CD4-positive, alpha-beta memory T cell (primary cell): ENCODE measurements at regions not wholly inside any gene's neighbourhood (a gene's known extent, or its start where the extent isn't known, plus 50 kb on each side); places are given as distances from the start of the nearest gene placed in this dataset.

Source experiments
- CTCF ChIA-PET: fragments of 350-600 bp; sonication (Branson Sonifier 250); formaldehyde crosslinking; loops from one replicate; lab custom pipeline; 2021; ENCODE audit warnings: inconsistent platforms; ENCODE audit not compliant: partially characterized antibody; lab: Charles Lee
- POLR2A ChIA-PET: fragments of 350-600 bp; sonication (Branson Sonifier 250); formaldehyde crosslinking; loops from one replicate; lab custom pipeline; 2021; ENCODE audit not compliant: partially characterized antibody; lab: Charles Lee
- DNase-seq, 5 donors: peaks; one replicate each; pipeline versions ENCODE4 v3.0.0 to v3.0.0-alpha.2; 2020 to 2022; ENCODE audit warnings: mixed read lengths in 1 of 5
- H3K27ac ChIP-seq: one replicate; pipeline ENCODE4 v1.7.0; 2013; ENCODE audit warnings: low read depth, low read length
- H3K27me3 ChIP-seq: 2 replicates; pipeline ENCODE4 v1.7.0; 2013; ENCODE audit warnings: mild to moderate bottlenecking, low read length, moderate library complexity; ENCODE audit not compliant: insufficient read depth
- H3K36me3 ChIP-seq: 2 replicates; pipeline ENCODE4 v1.7.0; 2013; ENCODE audit warnings: mild to moderate bottlenecking, low read length, moderate library complexity; ENCODE audit not compliant: insufficient read depth
- H3K4me1 ChIP-seq: 2 replicates; pipeline ENCODE4 v1.7.0; 2013; ENCODE audit warnings: mild to moderate bottlenecking, low read length, moderate library complexity; ENCODE audit not compliant: insufficient read depth
- H3K4me3 ChIP-seq, 2 donors: one replicate each; pipeline ENCODE4 v1.7.0; 2013; ENCODE audit warnings: low read length in 2 of 2, mild to moderate bottlenecking in 1 of 2
- H3K9me3 ChIP-seq, 2 donors: one replicate each; pipeline ENCODE4 v1.7.0; 2013; ENCODE audit warnings: low read length in 2 of 2, control low read depth in 1 of 2; ENCODE audit not compliant: control insufficient read depth in 1 of 2
- H3K27ac Mint-ChIP-seq, 7 donors: one replicate each; pipeline ENCODE4 v1.8.0; 2020 to 2021; ENCODE audit warnings: mixed read lengths in 7 of 7, mild to moderate bottlenecking in 6 of 7, inconsistent platforms in 3 of 7, moderate library complexity in 3 of 7
- H3K27me3 Mint-ChIP-seq, 2 donors: one replicate each; pipeline ENCODE4 v1.8.0; 2020 to 2021; ENCODE audit warnings: mixed read lengths in 2 of 2
- H3K36me3 Mint-ChIP-seq, 2 donors: one replicate each; pipeline ENCODE4 v1.8.0; 2020 to 2021; ENCODE audit warnings: mixed read lengths in 2 of 2, inconsistent platforms in 1 of 2, mild to moderate bottlenecking in 1 of 2
- H3K4me1 Mint-ChIP-seq, 4 donors: one replicate each; pipeline ENCODE4 v1.8.0; 2020 to 2021; ENCODE audit warnings: mixed read lengths in 4 of 4, mild to moderate bottlenecking in 1 of 4
- H3K4me3 Mint-ChIP-seq, 8 donors: one replicate each; pipeline ENCODE4 v1.8.0; 2020 to 2021; ENCODE audit warnings: mixed read lengths in 8 of 8, mild to moderate bottlenecking in 7 of 8, moderate library complexity in 6 of 8, inconsistent platforms in 3 of 8
- H3K9me3 Mint-ChIP-seq, 8 donors: one replicate each; pipeline ENCODE4 v1.8.0; 2020 to 2021; ENCODE audit warnings: mixed read lengths in 8 of 8, mild to moderate bottlenecking in 5 of 8, inconsistent platforms in 3 of 8, moderate library complexity in 1 of 8
- intact Hi-C: fragments of 100-400 bp; cut with micrococcal nuclease; formaldehyde crosslinking; loops from one replicate; pipeline ENCODE4 v1.15.1; 2023

DNA sequence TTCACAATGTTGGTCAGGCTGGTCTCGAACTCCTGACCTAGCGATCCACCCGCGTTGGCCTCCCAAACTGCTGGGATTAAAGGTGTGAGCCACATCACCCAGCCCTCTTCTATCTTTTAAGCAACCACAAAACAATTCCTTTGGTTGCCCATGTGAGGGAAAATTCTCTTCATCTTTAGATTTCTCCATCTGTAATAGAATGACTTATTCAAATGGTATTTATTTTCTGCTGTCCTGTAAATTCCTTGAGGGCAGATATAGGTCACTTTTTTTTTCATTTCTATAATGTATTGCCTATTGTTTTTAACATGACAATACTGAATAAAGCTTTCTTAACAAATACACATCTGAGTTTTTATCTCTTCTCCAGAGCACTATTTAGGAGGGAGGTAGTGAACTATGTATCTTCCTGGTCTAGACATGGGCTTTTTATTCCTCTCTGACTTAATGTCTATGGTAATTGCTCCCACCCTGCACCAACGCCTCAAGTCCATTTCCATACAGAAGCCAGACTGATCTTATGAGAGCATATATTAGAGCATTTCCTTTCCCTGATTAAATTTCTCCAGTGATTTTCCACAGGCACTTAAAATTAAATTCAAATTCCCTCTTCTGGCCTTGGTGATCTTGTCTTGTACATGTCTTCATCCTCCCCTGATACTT, 595.6 kb downstream of the CAAP1 start:
- H3K4me3 Mint-ChIP-seq = no peak overlapping the region
- H3K36me3 Mint-ChIP-seq = no peaks in the 10 kb centered on the region

DNA sequence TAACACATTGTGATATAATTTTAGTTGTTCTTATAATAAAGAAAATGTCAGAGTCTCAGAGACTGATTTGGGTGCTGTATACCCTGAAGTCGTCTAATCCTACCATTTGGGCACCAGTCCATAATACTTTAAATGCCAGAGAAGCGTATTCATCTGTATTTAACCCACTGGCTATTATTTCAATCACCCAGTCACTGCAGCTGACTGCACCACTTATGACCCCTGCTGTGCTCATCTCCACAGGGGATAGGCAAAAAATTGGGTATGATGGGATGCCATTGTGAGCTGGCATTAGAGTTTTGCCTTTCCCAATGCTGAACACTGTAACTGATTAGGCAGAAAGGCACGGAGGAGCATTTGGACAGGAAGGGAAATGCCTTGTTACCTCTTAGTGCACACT, 599.7 kb downstream of the CAAP1 start:
- no peak for DNase-seq
- H3K9me3 ChIP-seq = peaks cover 0 to 6% of the 10 kb centered on the region in 2 donors
- H3K27ac ChIP-seq = no peak overlapping the region
- intact Hi-C loops = no loop called here
- H3K4me1 Mint-ChIP-seq = no peaks in the 10 kb centered on the region
- no peaks in the 10 kb centered on the region for H3K27me3 ChIP-seq
- no peaks in the 10 kb centered on the region for H3K36me3 Mint-ChIP-seq
- ChIA-PET CTCF (no interaction called here), POLR2A (no interaction called here)
- no peaks in the 10 kb centered on the region for H3K36me3 ChIP-seq
- no peaks in the 10 kb centered on the region for H3K4me1 ChIP-seq
- peaks cover 0 to 29% (median 19%) of the 10 kb centered on the region in 8 donors for H3K9me3 Mint-ChIP-seq
- no peak overlapping the region for H3K27ac Mint-ChIP-seq
- H3K4me3 ChIP-seq = no peak overlapping the region
- H3K27me3 Mint-ChIP-seq = no peaks in the 10 kb centered on the region
- no peak overlapping the region for H3K4me3 Mint-ChIP-seq

More for the DNA sequence above, 595.6 kb downstream of the CAAP1 start:
- CTCF ChIA-PET = no interaction called here
- H3K4me1 Mint-ChIP-seq = no peaks in the 10 kb centered on the region
- no peak overlapping the region for H3K27ac Mint-ChIP-seq
- Histone ChIP-seq H3K27me3 (no peaks in the 10 kb centered on the region), H3K4me1 (no peaks in the 10 kb centered on the region), H3K36me3 (no peaks in the 10 kb centered on the region), H3K4me3 (no peak overlapping the region), H3K9me3 (no peaks in the 10 kb centered on the region), H3K27ac (no peak overlapping the region)
- no peak for DNase-seq
- intact Hi-C loops = no loop called here
- no peaks in the 10 kb centered on the region for H3K27me3 Mint-ChIP-seq
- POLR2A ChIA-PET = no interaction called here
- H3K9me3 Mint-ChIP-seq = peaks cover 0 to 12% (median 5%) of the 10 kb centered on the region in 8 donors

DNA sequence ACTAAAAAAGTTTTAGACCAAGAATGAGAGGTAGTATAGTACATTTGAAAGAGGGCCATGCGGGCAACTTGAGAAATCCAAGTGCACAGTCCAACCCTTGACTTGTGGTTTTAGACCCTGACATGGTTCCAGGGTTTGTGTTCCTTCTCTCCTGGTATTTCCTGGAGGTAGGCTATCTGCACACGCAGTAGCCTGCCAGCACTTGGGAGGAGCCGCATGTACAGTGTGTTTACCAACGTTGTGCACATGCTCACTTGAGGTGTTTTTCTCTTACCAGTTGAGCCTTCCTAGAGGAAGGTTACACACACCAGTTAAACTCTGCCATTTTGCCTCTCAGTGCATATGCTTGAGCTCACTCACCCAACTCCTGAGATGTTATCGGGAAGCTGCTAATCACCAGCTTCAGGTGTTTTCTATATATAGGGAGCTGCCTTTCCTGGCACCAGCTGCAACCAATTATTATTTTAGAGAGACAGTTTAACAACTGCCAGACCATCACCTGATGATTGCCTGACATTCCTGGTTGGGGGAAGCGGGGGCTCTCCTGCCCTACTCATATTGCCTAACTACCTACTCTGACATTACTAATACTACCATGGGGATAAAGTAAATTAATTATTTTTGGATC, 593.4 kb upstream of the TUSC1 start:
- H3K4me3 Mint-ChIP-seq = no peak overlapping the region
- H3K9me3 Mint-ChIP-seq = peaks cover 0 to 9% (median 2%) of the 10 kb centered on the region in 8 donors
- DNase-seq = no peak
- Histone ChIP-seq H3K27me3 (no peaks in the 10 kb centered on the region), H3K9me3 (no peaks in the 10 kb centered on the region), H3K27ac (no peak overlapping the region), H3K4me1 (no peaks in the 10 kb centered on the region), H3K36me3 (no peaks in the 10 kb centered on the region), H3K4me3 (no peak overlapping the region)
- H3K36me3 Mint-ChIP-seq = no peaks in the 10 kb centered on the region
- H3K4me1 Mint-ChIP-seq = no peaks in the 10 kb centered on the region
- ChIA-PET POLR2A (no interaction called here), CTCF (no interaction called here)
- H3K27me3 Mint-ChIP-seq = no peaks in the 10 kb centered on the region
- intact Hi-C loops = no loop called here
- no peak overlapping the region for H3K27ac Mint-ChIP-seq

DNA sequence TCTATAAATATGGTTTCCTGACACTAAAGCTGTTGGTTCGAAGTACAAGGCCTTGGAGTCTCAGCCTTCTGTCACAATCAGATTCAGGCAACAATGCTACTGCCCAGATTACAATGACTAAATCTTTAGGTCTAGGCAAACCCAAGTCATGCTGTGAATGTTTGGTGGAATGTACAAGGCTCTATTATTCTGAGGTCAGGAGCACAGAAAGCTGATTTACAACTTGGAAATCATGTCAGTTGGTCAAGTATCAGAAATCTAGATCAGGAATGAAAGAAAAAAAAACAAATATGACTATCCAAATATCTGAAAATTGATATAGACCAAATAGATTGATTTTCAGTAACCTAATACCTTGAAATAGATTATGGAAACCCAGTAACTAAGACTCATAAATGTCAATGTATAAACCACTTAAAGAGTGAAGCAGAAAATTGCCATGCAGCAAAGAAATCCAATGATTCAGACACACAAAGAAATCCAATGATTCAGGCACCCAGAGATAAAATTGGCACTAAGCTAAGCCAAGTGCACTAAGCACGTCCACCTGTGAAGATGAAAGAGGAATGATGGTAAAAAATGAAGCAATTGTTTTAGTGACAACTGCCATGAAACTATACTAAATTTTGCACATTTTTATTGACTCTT, 588.0 kb upstream of the TUSC1 start:
- Mint-ChIP-seq H3K27me3 (no peaks in the 10 kb centered on the region), H3K27ac (no peak overlapping the region), H3K4me1 (no peaks in the 10 kb centered on the region), H3K36me3 (no peaks in the 10 kb centered on the region), H3K4me3 (no peak overlapping the region), H3K9me3 (peaks cover 0 to 8% (median 4%) of the 10 kb centered on the region in 8 donors)
- Histone ChIP-seq H3K36me3 (no peaks in the 10 kb centered on the region), H3K9me3 (no peaks in the 10 kb centered on the region), H3K27ac (no peak overlapping the region), H3K4me1 (no peaks in the 10 kb centered on the region), H3K4me3 (no peak overlapping the region), H3K27me3 (no peaks in the 10 kb centered on the region)
- DNase-seq = no peak
- intact Hi-C loops = no loop called here
- POLR2A ChIA-PET = no interaction called here
- CTCF ChIA-PET = no interaction called here

GRCh38 chr9:26264709-26265601, 586.7 kb upstream of the TUSC1 start:
- no peaks in the 10 kb centered on the region for H3K4me1 Mint-ChIP-seq
- H3K4me3 ChIP-seq = no peak overlapping the region
- no peak overlapping the region for H3K27ac Mint-ChIP-seq
- no peak for DNase-seq
- H3K9me3 Mint-ChIP-seq = peaks cover 0 to 8% (median 4%) of the 10 kb centered on the region in 8 donors
- intact Hi-C loops = no loop called here
- no peaks in the 10 kb centered on the region for H3K27me3 Mint-ChIP-seq
- no peaks in the 10 kb centered on the region for H3K4me1 ChIP-seq
- H3K36me3 ChIP-seq = no peaks in the 10 kb centered on the region
- POLR2A ChIA-PET = no interaction called here
- H3K4me3 Mint-ChIP-seq = no peak overlapping the region
- no peaks in the 10 kb centered on the region for H3K27me3 ChIP-seq
- H3K27ac ChIP-seq = no peak overlapping the region
- no peaks in the 10 kb centered on the region for H3K36me3 Mint-ChIP-seq
- CTCF ChIA-PET = no interaction called here
- no peaks in the 10 kb centered on the region for H3K9me3 ChIP-seq

GRCh38 chr9:26263478-26263877, 585.2 kb upstream of the TUSC1 start:
- H3K27me3 Mint-ChIP-seq = no peaks in the 10 kb centered on the region
- intact Hi-C loops = no loop called here

More at GRCh38 chr9:26263478-26263877, 585.2 kb upstream of the TUSC1 start:
- Histone ChIP-seq H3K4me1 (no peaks in the 10 kb centered on the region), H3K36me3 (no peaks in the 10 kb centered on the region), H3K27ac (no peak overlapping the region), H3K27me3 (no peaks in the 10 kb centered on the region), H3K9me3 (no peaks in the 10 kb centered on the region), H3K4me3 (no peak overlapping the region)
- ChIA-PET CTCF (no interaction called here), POLR2A (no interaction called here)
- Mint-ChIP-seq H3K27ac (no peak overlapping the region), H3K4me3 (no peak overlapping the region), H3K36me3 (no peaks in the 10 kb centered on the region), H3K4me1 (no peaks in the 10 kb centered on the region), H3K9me3 (peaks cover 0 to 8% (median 4%) of the 10 kb centered on the region in 8 donors)
- DNase-seq = no peak
